HG03159 (cell line): ENCODE measurements at regions not wholly inside any gene's neighbourhood (a gene's known extent, or its start where the extent isn't known, plus 50 kb on each side); places are given as distances from the start of the nearest gene placed in this dataset.
"Not testable (repeated sequence)": the region's sequence is repeated elsewhere in the genome, so short reads cannot be mapped to it uniquely, and the experiment has no call there.

Experiments
- ATAC-seq: cut with Tn5 transposase; IDR thresholded peaks from one replicate; pipeline ENCODE4 v1.9.1; 2021; ENCODE audit warnings: mild to moderate bottlenecking, moderate library complexity; ENCODE audit not compliant: unreplicated experiment

- no peak for ATAC-seq
Measured at GRCh38 chr1:79188337-79188736, 181.8 kb upstream of the ADGRL4 start.

GRCh38 chr1:79186260-79186659 is 179.7 kb upstream of the ADGRL4 start:
- ATAC-seq, result no peak

- ATAC-seq, result no peak
Measured at GRCh38 chr1:79177844-79178243, 171.3 kb upstream of the ADGRL4 start.

GRCh38 chr1:79161077-79161476 is 154.5 kb upstream of the ADGRL4 start:
- no peak for ATAC-seq

- ATAC-seq, result no peak
Measured at GRCh38 chr1:79155991-79156390, 149.5 kb upstream of the ADGRL4 start.

- no peak for ATAC-seq
Measured at GRCh38 chr1:79151006-79151796, 144.7 kb upstream of the ADGRL4 start.

GRCh38 chr1:79150576-79150975 is 144.0 kb upstream of the ADGRL4 start:
- ATAC-seq, result no peak

- ATAC-seq, result not testable (repeated sequence)
Measured at GRCh38 chr1:79138227-79138626, 131.7 kb upstream of the ADGRL4 start.

GRCh38 chr1:79133774-79134364 is 127.3 kb upstream of the ADGRL4 start:
- no peak for ATAC-seq

GRCh38 chr1:79131626-79132025 is 125.1 kb upstream of the ADGRL4 start:
- ATAC-seq, result no peak

GRCh38 chr1:79129914-79130313 is 123.4 kb upstream of the ADGRL4 start:
- no peak for ATAC-seq

- no peak for ATAC-seq
Measured at GRCh38 chr1:79128722-79129121, 122.2 kb upstream of the ADGRL4 start.

- no peak for ATAC-seq
Measured at GRCh38 chr1:79124756-79125155, 118.2 kb upstream of the ADGRL4 start.

- ATAC-seq, result no peak
Measured at GRCh38 chr1:79122521-79122920, 116.0 kb upstream of the ADGRL4 start.

GRCh38 chr1:79117376-79117775 is 110.8 kb upstream of the ADGRL4 start:
- no peak for ATAC-seq

GRCh38 chr1:79113836-79114235 is 107.3 kb upstream of the ADGRL4 start:
- no peak for ATAC-seq

GRCh38 chr1:79110749-79111148 is 104.2 kb upstream of the ADGRL4 start:
- no peak for ATAC-seq

GRCh38 chr1:79109445-79109844 is 102.9 kb upstream of the ADGRL4 start:
- ATAC-seq, result no peak

GRCh38 chr1:79105500-79105899 is 99.0 kb upstream of the ADGRL4 start:
- no peak for ATAC-seq

- ATAC-seq, result no peak
Measured at GRCh38 chr1:79104617-79105016, 98.1 kb upstream of the ADGRL4 start.

GRCh38 chr1:79100385-79100784 is 93.9 kb upstream of the ADGRL4 start:
- no peak for ATAC-seq

- no peak for ATAC-seq
Measured at GRCh38 chr1:79090985-79091384, 84.5 kb upstream of the ADGRL4 start.

GRCh38 chr1:79089946-79090345 is 83.4 kb upstream of the ADGRL4 start:
- ATAC-seq, result no peak
